ENCODE measurements at regions not wholly inside any gene's neighbourhood (a gene's known extent, or its start where the extent isn't known, plus 50 kb on each side); places are given as distances from the start of the nearest gene placed in this dataset.
"Not testable (repeated sequence)": the region's sequence is repeated elsewhere in the genome, so short reads cannot be mapped to it uniquely, and the experiment has no call there.

DNA sequence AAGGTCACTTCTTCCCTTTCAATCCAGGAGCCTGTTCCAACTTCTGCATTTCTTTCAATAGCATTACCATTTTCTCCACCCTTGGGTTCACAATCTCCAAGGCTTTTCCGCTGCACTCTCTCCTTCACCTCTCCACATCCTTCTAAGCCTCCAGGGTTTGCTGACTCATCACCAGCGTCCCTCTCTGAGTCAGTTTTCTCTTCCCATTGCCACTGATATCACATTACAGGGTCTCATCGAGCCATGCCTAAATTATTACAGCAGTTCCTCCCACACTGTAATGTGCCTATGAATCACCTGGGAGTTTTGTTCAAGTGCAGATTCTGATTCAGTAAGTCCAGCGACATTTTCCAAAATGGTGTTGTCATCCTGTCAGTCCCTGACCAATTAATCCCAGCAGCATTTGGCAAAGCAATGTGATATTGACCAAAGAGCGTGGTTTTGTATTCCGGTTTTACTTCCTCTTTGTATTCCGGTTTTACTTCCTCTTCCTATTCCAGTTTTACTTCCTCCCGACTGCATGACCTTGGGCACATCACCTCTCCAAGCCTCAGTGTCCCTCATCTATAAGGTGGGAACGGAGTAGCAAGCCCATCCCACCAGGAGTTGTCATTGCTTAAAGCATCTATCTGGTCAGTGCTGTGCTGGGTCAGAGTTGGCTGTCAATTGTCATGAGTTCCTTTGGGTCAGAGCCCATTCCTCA lies 208.3 kb upstream of the NBPF12 start:
- H3K79me1 ChIP-seq (ENCODE audit: low read depth in 1 of 2, low read length in 2 of 2); H3K9me1 ChIP-seq (ENCODE audit: insufficient read depth, low read length); H3K9ac ChIP-seq (ENCODE audit: low read depth, low read length); H3K23ac ChIP-seq (ENCODE audit: low read depth, low read length); H3K4ac ChIP-seq (ENCODE audit: low read depth, low read length); H4K20me1 ChIP-seq (ENCODE audit: insufficient read depth, low read length); dilution Hi-C loops (cut with HindIII; ENCODE audit: low sequenced_read_pairs, unreplicated experiment); H2AK5ac ChIP-seq (ENCODE audit: low read depth, low read length); POLR2A ChIA-PET (ENCODE audit: unreplicated experiment); H3K4me3 ChIP-seq (ENCODE audit: insufficient read depth, low read depth, low read length); H3K18ac ChIP-seq (ENCODE audit: low read depth, low read length); H3K4me1 ChIP-seq (ENCODE audit: control insufficient read depth, insufficient read depth, low read length); H3K9me3 ChIP-seq (ENCODE audit: control insufficient read depth, insufficient read depth, low read length); H3K27ac ChIP-seq (ENCODE audit: insufficient read depth, low read length); H3K27me3 ChIP-seq (ENCODE audit: control insufficient read depth, insufficient read depth, low read length); H2BK5ac ChIP-seq (ENCODE audit: low read depth, low read length, poor library complexity, severe bottlenecking); H3K36me3 ChIP-seq (ENCODE audit: control insufficient read depth, insufficient read depth, low read length); H2AK9ac ChIP-seq (replicated peaks; ENCODE audit: low read depth, low read length, poor library complexity); H3K14ac ChIP-seq (replicated peaks; ENCODE audit: low read depth, low read length); H4K8ac ChIP-seq (ENCODE audit: low read depth in 2 of 2, low read length in 2 of 2); H3K56ac ChIP-seq (ENCODE audit: extremely low read depth, insufficient read depth, low read length); H4K91ac ChIP-seq (ENCODE audit: insufficient read depth, low read depth, low read length); DNase-seq; BruUV-seq (replicated peaks); H3K4me2 ChIP-seq (ENCODE audit: low read depth, low read length); H2BK15ac ChIP-seq (ENCODE audit: low read depth, low read length); H4K5ac ChIP-seq (ENCODE audit: low read depth, low read length); H2BK120ac ChIP-seq (ENCODE audit: low read depth, low read length); H2BK20ac ChIP-seq (ENCODE audit: low read depth, low read length); in situ Hi-C loops (cut with MboI; ENCODE audit: low sequenced_read_pairs); CTCF ChIA-PET; H2AFZ ChIP-seq (replicated peaks; ENCODE audit: low read length, poor library complexity); intact Hi-C loops (cut with micrococcal nuclease): not testable (repeated sequence)
- no CpG with 5 or more reads among the region's 9 CpGs for WGBS, 2 experiments (ENCODE audit: extremely low coverage in 2 of 2, insufficient read length in 1 of 2)
- peak; percentile 68 for ATAC-seq (ENCODE audit: low read depth)

DNA sequence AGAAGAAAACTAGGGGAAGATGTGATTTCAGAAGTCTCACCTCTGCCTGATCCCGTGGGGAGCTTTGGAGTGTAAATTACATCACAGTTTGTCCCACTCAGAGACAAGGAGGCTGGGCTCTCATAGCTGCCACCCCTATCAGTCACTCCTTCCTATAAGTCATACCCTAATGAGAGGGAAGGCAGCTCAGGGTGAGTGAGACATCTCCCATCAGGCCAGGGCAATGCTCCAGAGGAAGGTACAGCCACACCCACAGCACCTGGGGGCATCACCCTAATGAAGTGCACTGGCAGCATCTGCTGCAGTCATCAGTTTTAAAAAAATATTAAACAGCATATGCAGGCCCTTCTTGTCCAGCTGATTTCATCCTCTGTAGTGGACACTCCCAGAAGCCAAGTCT lies 223.1 kb upstream of the NBPF12 start:
- H3K4me3 ChIP-seq (ENCODE audit: insufficient read depth, low read depth, low read length); H3K4me2 ChIP-seq (ENCODE audit: low read depth, low read length); H2AK9ac ChIP-seq (replicated peaks; ENCODE audit: low read depth, low read length, poor library complexity); CTCF ChIA-PET; H3K4ac ChIP-seq (ENCODE audit: low read depth, low read length); H3K36me3 ChIP-seq (ENCODE audit: control insufficient read depth, insufficient read depth, low read length); H4K8ac ChIP-seq (ENCODE audit: low read depth in 2 of 2, low read length in 2 of 2); H4K91ac ChIP-seq (ENCODE audit: insufficient read depth, low read depth, low read length); H2AK5ac ChIP-seq (ENCODE audit: low read depth, low read length); H3K4me1 ChIP-seq (ENCODE audit: control insufficient read depth, insufficient read depth, low read length); H2BK120ac ChIP-seq (ENCODE audit: low read depth, low read length); H2BK20ac ChIP-seq (ENCODE audit: low read depth, low read length); H3K23ac ChIP-seq (ENCODE audit: low read depth, low read length); POLR2A ChIA-PET (ENCODE audit: unreplicated experiment); H3K9me1 ChIP-seq (ENCODE audit: insufficient read depth, low read length); H3K27ac ChIP-seq (ENCODE audit: insufficient read depth, low read length); DNase-seq; H4K5ac ChIP-seq (ENCODE audit: low read depth, low read length); H3K18ac ChIP-seq (ENCODE audit: low read depth, low read length); H4K20me1 ChIP-seq (ENCODE audit: insufficient read depth, low read length); H3K56ac ChIP-seq (ENCODE audit: extremely low read depth, insufficient read depth, low read length); H2AFZ ChIP-seq (replicated peaks; ENCODE audit: low read length, poor library complexity); intact Hi-C loops (cut with micrococcal nuclease); H3K14ac ChIP-seq (replicated peaks; ENCODE audit: low read depth, low read length); ATAC-seq (ENCODE audit: low read depth); H3K27me3 ChIP-seq (ENCODE audit: control insufficient read depth, insufficient read depth, low read length); H3K9ac ChIP-seq (ENCODE audit: low read depth, low read length); H2BK5ac ChIP-seq (ENCODE audit: low read depth, low read length, poor library complexity, severe bottlenecking); H2BK15ac ChIP-seq (ENCODE audit: low read depth, low read length); BruUV-seq (replicated peaks); H3K79me1 ChIP-seq (ENCODE audit: low read depth in 1 of 2, low read length in 2 of 2); dilution Hi-C loops (cut with HindIII; ENCODE audit: low sequenced_read_pairs, unreplicated experiment); H3K9me3 ChIP-seq (ENCODE audit: control insufficient read depth, insufficient read depth, low read length); in situ Hi-C loops (cut with MboI; ENCODE audit: low sequenced_read_pairs): not testable (repeated sequence)
- WGBS, 2 experiments (ENCODE audit: extremely low coverage in 2 of 2, insufficient read length in 1 of 2) = no CpG with 5 or more reads among the region's 1 CpG
